H1 (cell line): ENCODE measurements at regions not wholly inside any gene's neighbourhood (a gene's known extent, or its start where the extent isn't known, plus 50 kb on each side); places are given as distances from the start of the nearest gene placed in this dataset.

ENCODE experiments used
- GTF2F1 ChIP-seq: IDR thresholded peaks from 2 replicates; pipeline ENCODE4 v1.6.1; 2012; ENCODE audit warnings: low read depth, low read length, improper control_type of control experiment, borderline replicate concordance
- SAP30 ChIP-seq: fragments of 300-600 bp; sonication (generic); IDR thresholded peaks from 2 replicates; pipeline ENCODE4 v1.7.1; 2012; ENCODE audit warnings: low read length, moderate library complexity, mild to moderate bottlenecking, inconsistent platforms; ENCODE audit not compliant: insufficient read depth, insufficient replicate concordance
- SRF ChIP-seq: IDR thresholded peaks from 2 replicates; pipeline ENCODE4 v1.6.1; 2011; ENCODE audit warnings: mild to moderate bottlenecking, low read depth, low read length, moderate library complexity
- TF ChIP-seq, protein P1 (sequence below), 3 experiments: IDR thresholded peaks; 1 replicate in 2 of 3; 2 replicates in 1 of 3; pipeline versions ENCODE4 v1.5.1 to v1.6.1; 2011; ENCODE audit warnings: low read length in 3 of 3, mild to moderate bottlenecking in 3 of 3, inconsistent platforms in 2 of 3, low read depth in 1 of 3, moderate library complexity in 1 of 3; ENCODE audit not compliant: insufficient read depth in 1 of 3; ENCODE audit errors: control extremely low read depth in 1 of 3

DNA sequence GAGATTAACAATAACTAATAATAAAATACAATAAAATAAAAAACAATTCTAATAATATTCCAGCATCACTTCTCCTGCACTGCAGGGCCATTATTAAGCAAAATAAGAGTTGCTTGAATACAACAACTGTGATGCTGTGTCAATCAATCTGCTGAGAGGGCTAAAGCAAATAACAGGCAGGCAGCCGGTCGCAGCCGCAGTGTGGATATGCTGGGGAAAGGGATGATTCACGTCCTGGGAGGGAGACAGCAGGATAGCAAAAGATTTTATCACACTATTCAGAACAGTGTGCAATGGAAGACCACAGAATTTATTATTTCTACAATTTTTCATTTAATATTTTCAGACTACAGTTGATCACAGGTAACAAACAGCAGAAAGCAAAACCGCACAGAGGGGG, 76.5 kb upstream of the SMARCAD1 start:
- TF ChIP-seq, protein P1, sequence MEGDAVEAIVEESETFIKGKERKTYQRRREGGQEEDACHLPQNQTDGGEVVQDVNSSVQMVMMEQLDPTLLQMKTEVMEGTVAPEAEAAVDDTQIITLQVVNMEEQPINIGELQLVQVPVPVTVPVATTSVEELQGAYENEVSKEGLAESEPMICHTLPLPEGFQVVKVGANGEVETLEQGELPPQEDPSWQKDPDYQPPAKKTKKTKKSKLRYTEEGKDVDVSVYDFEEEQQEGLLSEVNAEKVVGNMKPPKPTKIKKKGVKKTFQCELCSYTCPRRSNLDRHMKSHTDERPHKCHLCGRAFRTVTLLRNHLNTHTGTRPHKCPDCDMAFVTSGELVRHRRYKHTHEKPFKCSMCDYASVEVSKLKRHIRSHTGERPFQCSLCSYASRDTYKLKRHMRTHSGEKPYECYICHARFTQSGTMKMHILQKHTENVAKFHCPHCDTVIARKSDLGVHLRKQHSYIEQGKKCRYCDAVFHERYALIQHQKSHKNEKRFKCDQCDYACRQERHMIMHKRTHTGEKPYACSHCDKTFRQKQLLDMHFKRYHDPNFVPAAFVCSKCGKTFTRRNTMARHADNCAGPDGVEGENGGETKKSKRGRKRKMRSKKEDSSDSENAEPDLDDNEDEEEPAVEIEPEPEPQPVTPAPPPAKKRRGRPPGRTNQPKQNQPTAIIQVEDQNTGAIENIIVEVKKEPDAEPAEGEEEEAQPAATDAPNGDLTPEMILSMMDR (IDR thresholded peaks at IDR 0.05; ENCODE audit: control extremely low read depth in 1 of 3, insufficient read depth in 1 of 3, low read depth in 1 of 3, low read length in 3 of 3), result no peak
- TF ChIP-seq SRF (no peak), SAP30 (no peak), GTF2F1 (no peak)
